ENCODE measurements at regions not wholly inside any gene's neighbourhood (a gene's known extent, or its start where the extent isn't known, plus 50 kb on each side); places are given as distances from the start of the nearest gene placed in this dataset.

DNA sequence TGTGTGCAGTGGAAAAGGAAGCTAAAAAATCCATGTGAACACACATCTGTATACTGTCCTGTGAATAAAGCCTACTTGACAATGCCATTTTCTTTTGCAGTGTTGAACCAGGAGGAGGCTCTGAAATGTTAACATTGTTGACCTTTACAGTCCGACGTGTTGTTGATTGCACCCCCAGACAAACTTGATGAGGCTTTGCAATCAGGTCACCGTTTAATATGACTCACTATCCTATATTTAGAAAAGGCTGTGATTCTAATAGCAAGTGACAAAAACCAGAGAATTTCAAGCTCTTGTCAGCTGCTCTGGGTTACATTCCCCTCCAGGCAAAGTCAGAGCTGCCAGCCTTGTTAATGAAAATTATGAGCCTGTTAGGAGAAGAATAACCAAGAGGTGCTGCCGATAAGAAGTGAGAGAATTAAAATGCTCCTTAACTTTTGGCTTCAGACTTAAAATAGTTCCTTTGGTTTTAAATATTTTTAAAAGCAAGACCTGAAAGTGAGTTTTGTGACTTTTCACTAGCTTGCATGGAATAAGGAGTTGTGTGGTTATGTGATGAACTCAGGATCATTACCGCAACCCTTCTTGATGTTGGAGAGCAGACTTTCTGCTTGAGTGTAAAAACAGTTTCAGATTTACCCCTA, 162.1 kb downstream of the QPCT start:
- H3K23ac ChIP-seq (ENCODE audit: insufficient read length): no peak overlapping the region
- H2AFZ ChIP-seq (ENCODE audit: low read length): no peak overlapping the region
- H2AK5ac ChIP-seq (ENCODE audit: low read depth, low read length): no peak overlapping the region
- H3K36me3 ChIP-seq (ENCODE audit: control insufficient read depth in 2 of 4, insufficient read depth in 4 of 4, low read length in 3 of 4): no peaks in the 10 kb centered on the region
- no peak overlapping the region for H3K14ac ChIP-seq (ENCODE audit: insufficient read length)
- no peak overlapping the region for H4K8ac ChIP-seq (ENCODE audit: extremely low read depth, insufficient read depth, low read length)
- H4K5ac ChIP-seq (ENCODE audit: insufficient read length, low read depth, low read length): no peak overlapping the region
- no peak overlapping the region for H3K4me2 ChIP-seq (ENCODE audit: insufficient read depth in 1 of 2, low read depth in 2 of 2, low read length in 2 of 2)
- ChIA-PET POLR2A (ENCODE audit: partially characterized antibody) (no interaction called here), CTCF (ENCODE audit: partially characterized antibody) (interaction anchor here (0.7 kb wide), 1 partner anchor 90 kb away, joined by 3 read pairs; no protein-coding TSS in a partner anchor)
- no peak overlapping the region for H2BK120ac ChIP-seq (replicated peaks; ENCODE audit: low read depth, low read length)
- no peak for DNase-seq (ENCODE audit: low read depth in 1 of 2, low spot score in 2 of 2)
- no peak overlapping the region for H3K4me3 ChIP-seq (ENCODE audit: extremely low read depth in 1 of 4, insufficient read depth in 2 of 4, low read depth in 3 of 4, low read length in 4 of 4)
- no peak for FAIRE-seq
- no peaks in the 10 kb centered on the region for H4K20me1 ChIP-seq (replicated peaks in 1 of 2; ENCODE audit: control insufficient read depth in 1 of 2, insufficient read depth in 2 of 2, low read length in 2 of 2)
- no peaks in the 10 kb centered on the region for H3K23me2 ChIP-seq (ENCODE audit: low read depth, low read length)
- no peaks in the 10 kb centered on the region for H3K79me1 ChIP-seq (ENCODE audit: low read depth, low read length)
- no peaks in the 10 kb centered on the region for H3K9me3 ChIP-seq (ENCODE audit: insufficient read depth in 2 of 2, low read depth in 1 of 2, low read length in 1 of 2)
- no peaks in the 10 kb centered on the region; a peak in 1 of 7 replicates for H3K27me3 ChIP-seq (replicated peaks in 1 of 4; ENCODE audit: control insufficient read depth in 3 of 4, extremely low read depth in 1 of 4, insufficient read depth in 3 of 4, low read length in 3 of 4)
- H2BK5ac ChIP-seq (ENCODE audit: low read depth, low read length): no peak overlapping the region
- no peak overlapping the region for H3K9ac ChIP-seq (replicated peaks in 1 of 4; ENCODE audit: extremely low read depth in 1 of 4, low read depth in 3 of 4, low read length in 3 of 4)
- 91% methylated on average over 5 of the region's 5 CpGs; no CpG with 5 or more reads in 1 of the 2 experiments for WGBS, 2 experiments (ENCODE audit: extremely low coverage in 1 of 2, insufficient coverage in 1 of 2, insufficient read length in 1 of 2, insufficient replicate concordance in 2 of 2, low coverage in 1 of 2, low lambda C conversion rate in 2 of 2, missing lambda C conversion rate in 1 of 2)
- TF ChIP-seq POU5F1 (IDR thresholded peaks at IDR 0.05; ENCODE audit: low read depth, low read length) (no peak), ZNF274 (IDR thresholded peaks at IDR 0.05; ENCODE audit: borderline replicate concordance, extremely low read depth, low read length) (no peak), CEBPB (IDR thresholded peaks at IDR 0.05; ENCODE audit: low read depth, low read length) (no peak), CHD1 (IDR thresholded peaks at IDR 0.05; ENCODE audit: low read depth, low read length) (no peak), KDM1A (IDR thresholded peaks at IDR 0.05; ENCODE audit: borderline replicate concordance, low read length) (no peak), SAP30 (IDR thresholded peaks at IDR 0.05; ENCODE audit: insufficient read depth, insufficient replicate concordance, low read length) (no peak), SP1 (IDR thresholded peaks at IDR 0.05; ENCODE audit: low read depth, low read length) (no peak), RNF2 (IDR thresholded peaks at IDR 0.05; ENCODE audit: borderline replicate concordance, low read depth, low read length, missing control alignments, poor library complexity, severe bottlenecking) (no peak), GABPA (IDR thresholded peaks at IDR 0.05; ENCODE audit: borderline replicate concordance, insufficient read depth, low read length) (no peak)
- no peak overlapping the region for H2BK12ac ChIP-seq (ENCODE audit: low read depth, low read length)
- H3K4ac ChIP-seq (replicated peaks; ENCODE audit: insufficient read length, low read depth, low read length): no peak overlapping the region
- H3K4me1 ChIP-seq (replicated peaks in 1 of 4; ENCODE audit: control insufficient read depth in 3 of 4, insufficient read depth in 4 of 4, low read length in 3 of 4): peaks cover 0 to 5% (median 0%) of the 10 kb centered on the region in 4 experiments; a peak in 3 of 7 replicates
- H4K91ac ChIP-seq (replicated peaks; ENCODE audit: insufficient read length, low read length): no peak overlapping the region
- H3K56ac ChIP-seq (replicated peaks; ENCODE audit: insufficient read length, low read depth, low read length): no peak overlapping the region
- no peak overlapping the region for H3K18ac ChIP-seq (ENCODE audit: extremely low read depth, low read length)
- no peaks in the 10 kb centered on the region for H3K79me2 ChIP-seq (ENCODE audit: control insufficient read depth in 1 of 2, insufficient read depth in 2 of 2, low read length in 2 of 2)
- no peak overlapping the region for H2BK15ac ChIP-seq (ENCODE audit: low read length)
- H2BK20ac ChIP-seq (ENCODE audit: low read length): no peak overlapping the region
- H3K27ac ChIP-seq (ENCODE audit: low read depth, low read length): no peak overlapping the region

Measured in H1 (cell line).